HG03135 (cell line): ENCODE measurements at regions not wholly inside any gene's neighbourhood (a gene's known extent, or its start where the extent isn't known, plus 50 kb on each side); places are given as distances from the start of the nearest gene placed in this dataset.

ENCODE experiments used
- ATAC-seq: cut with Tn5 transposase; IDR thresholded peaks from one replicate; pipeline ENCODE4 v1.9.1; 2021; ENCODE audit warnings: mild to moderate bottlenecking, moderate library complexity; ENCODE audit not compliant: unreplicated experiment

- ATAC-seq, result no peak
Measured at GRCh38 chr2:203812294-203813221, 55.0 kb upstream of the CTLA4 start.

DNA sequence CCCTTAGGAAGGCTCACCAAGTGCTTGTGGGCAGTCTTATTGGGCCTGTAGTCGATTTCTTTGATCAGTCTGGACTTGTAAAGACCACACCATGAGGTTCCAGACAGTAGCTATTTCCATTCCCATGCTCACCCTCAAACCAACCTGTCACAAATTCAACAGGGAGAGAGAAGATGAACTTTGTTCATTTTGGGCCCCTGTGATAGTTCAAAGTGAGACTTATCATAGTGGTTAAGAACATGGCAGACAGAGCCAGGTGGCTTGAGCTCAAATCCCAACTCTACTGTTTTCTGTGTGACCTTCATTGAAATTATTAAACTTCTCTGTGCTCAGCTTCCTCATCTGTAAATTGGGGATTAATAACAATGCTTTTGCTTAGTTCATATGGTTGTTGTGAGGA is 53.9 kb upstream of the CTLA4 start:
- no peak for ATAC-seq

DNA sequence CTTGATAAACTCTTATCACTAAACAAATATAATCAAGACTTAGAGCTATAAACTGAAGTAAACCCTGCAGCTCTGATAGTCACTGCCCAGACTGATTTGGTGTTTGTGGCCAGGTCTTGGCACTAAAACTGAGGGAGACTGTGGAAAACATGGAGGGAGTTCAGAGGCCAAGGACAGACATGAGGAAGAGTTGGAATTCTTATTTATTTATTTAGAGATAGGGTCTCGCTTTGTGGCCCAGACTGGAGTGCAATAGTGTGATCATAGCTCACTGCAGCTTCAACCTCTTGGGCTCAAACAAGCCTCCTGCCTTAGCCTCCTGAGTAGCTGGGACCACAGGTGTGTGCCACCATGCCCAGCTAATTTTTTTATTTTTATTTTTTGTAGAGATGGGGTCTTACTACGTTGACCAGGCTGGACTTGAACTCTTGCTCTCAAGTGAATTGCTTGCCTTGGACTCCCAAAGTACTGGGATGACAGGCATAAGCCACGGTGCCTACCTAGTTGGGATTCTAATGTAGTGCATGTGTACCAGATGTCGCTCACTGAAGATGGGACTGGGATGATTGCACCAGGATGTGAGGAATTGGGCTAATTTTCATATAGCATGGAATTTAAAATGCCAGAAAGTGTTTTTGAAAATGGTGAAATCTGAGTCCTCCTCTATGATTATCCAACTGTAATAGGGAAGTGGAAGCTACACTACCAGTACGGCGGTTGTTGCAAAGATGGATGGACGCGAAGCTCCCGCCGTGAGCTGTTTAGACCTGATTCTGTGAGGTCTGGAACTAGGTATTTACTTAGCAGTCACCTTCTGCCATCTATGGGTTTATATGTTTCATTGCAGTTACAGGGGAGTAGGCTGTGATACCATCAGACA is 52.7 kb upstream of the CTLA4 start:
- ATAC-seq, result peak; percentile 89

- ATAC-seq, result no peak
Measured at GRCh38 chr2:203815541-203815898, 52.1 kb upstream of the CTLA4 start.

DNA sequence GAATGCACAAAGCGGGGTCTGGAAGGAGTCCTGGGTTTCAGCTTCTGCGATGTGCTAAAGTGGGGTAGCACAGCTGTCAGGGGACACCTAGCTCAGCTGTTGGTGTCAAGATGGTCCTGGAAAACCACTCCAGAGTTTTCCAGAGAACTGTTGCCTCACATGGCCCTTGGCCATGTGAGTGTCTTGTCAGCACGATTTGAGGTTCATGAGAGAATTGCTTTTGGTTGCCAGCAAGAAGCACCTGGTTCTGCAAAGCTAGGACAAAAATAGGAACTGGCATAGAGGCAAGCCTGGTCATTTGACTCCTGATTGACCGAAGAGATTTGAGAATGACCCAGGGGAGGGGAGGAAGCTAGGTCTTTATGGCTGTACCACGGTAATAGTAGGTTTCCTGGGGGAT is 50.4 kb upstream of the CTLA4 start:
- ATAC-seq, result no peak
